HepG2 (cell line): ENCODE measurements at regions not wholly inside any gene's neighbourhood (a gene's known extent, or its start where the extent isn't known, plus 50 kb on each side); places are given as distances from the start of the nearest gene placed in this dataset.

Source experiments
- ARNT ChIP-seq: fragments of 450-650 bp; IDR thresholded peaks from 2 replicates; pipeline ENCODE4 v1.6.1; 2017
- ARNT2 ChIP-seq: sonication (generic); formaldehyde crosslinking; IDR thresholded peaks from 2 replicates; pipeline ENCODE4 v1.8.0; 2022; ENCODE audit warnings: mild to moderate bottlenecking, low read depth, missing genetic modification reagents, moderate library complexity
- ARNTL ChIP-seq: sonication (generic); formaldehyde crosslinking; IDR thresholded peaks from 2 replicates; pipeline ENCODE4 v1.4.0; 2020; ENCODE audit warnings: mild to moderate bottlenecking, missing genetic modification reagents
- CC2D1A ChIP-seq: sonication (generic); formaldehyde crosslinking; IDR thresholded peaks from 2 replicates; pipeline ENCODE4 v1.8.1; 2023; ENCODE audit warnings: mild to moderate bottlenecking, missing genetic modification reagents
- CENPX ChIP-seq: sonication (generic); formaldehyde crosslinking; IDR thresholded peaks from 2 replicates; pipeline ENCODE4 v1.9.0; 2021; ENCODE audit warnings: mild to moderate bottlenecking, missing genetic modification reagents, moderate library complexity
- ESRRA ChIP-seq: sonication (generic); formaldehyde crosslinking; IDR thresholded peaks from 2 replicates; pipeline ENCODE4 v1.5.1; 2020; ENCODE audit warnings: mild to moderate bottlenecking, low read depth, missing genetic modification reagents
- GATA4 ChIP-seq: sonication (generic); IDR thresholded peaks from 2 replicates; pipeline ENCODE4 v1.6.1; 2016; ENCODE audit warnings: antibody characterized with exemption, low read depth, borderline replicate concordance
- GZF1 ChIP-seq: sonication (generic); formaldehyde crosslinking; IDR thresholded peaks from 2 replicates; pipeline ENCODE4 v1.5.1; 2020; ENCODE audit warnings: mild to moderate bottlenecking, missing genetic modification reagents
- HMG20B ChIP-seq: conservative IDR thresholded peaks from 2 replicates; pipeline ENCODE4 v1.6.1; 2016; ENCODE audit warnings: missing genetic modification reagents, missing compliant biosample characterization
- ISL2 ChIP-seq: sonication (generic); formaldehyde crosslinking; IDR thresholded peaks from 2 replicates; pipeline ENCODE4 v1.5.0; 2020; ENCODE audit warnings: missing genetic modification reagents
- NAIF1 ChIP-seq: sonication (generic); formaldehyde crosslinking; IDR thresholded peaks from 2 replicates; pipeline ENCODE4 v1.5.0; 2020; ENCODE audit warnings: mild to moderate bottlenecking, missing genetic modification reagents, borderline replicate concordance
- PITX1 ChIP-seq: sonication (generic); formaldehyde crosslinking; IDR thresholded peaks from 2 replicates; pipeline ENCODE4 v1.5.1; 2020; ENCODE audit warnings: mild to moderate bottlenecking, missing genetic modification reagents
- RFXAP ChIP-seq: sonication (generic); formaldehyde crosslinking; IDR thresholded peaks from 2 replicates; pipeline ENCODE4 v1.4.0; 2020; ENCODE audit warnings: missing genetic modification reagents, borderline replicate concordance
- SAFB2 ChIP-seq: sonication (generic); formaldehyde crosslinking; IDR thresholded peaks from 2 replicates; pipeline ENCODE4 v1.5.1; 2020; ENCODE audit warnings: missing genetic modification reagents, low read depth, mild to moderate bottlenecking, borderline replicate concordance
- SMARCE1 ChIP-seq: fragments of 450-650 bp; IDR thresholded peaks from 2 replicates; pipeline ENCODE4 v1.6.1; 2017; ENCODE audit warnings: borderline replicate concordance
- SP140L ChIP-seq: sonication (generic); formaldehyde crosslinking; IDR thresholded peaks from 2 replicates; pipeline ENCODE4 v1.4.0; 2020; ENCODE audit warnings: missing genetic modification reagents, borderline replicate concordance
- SRSF9 ChIP-seq: fragments of 200-400 bp; formaldehyde crosslinking; IDR thresholded peaks from 2 replicates; pipeline ENCODE4 v1.6.1; 2018; ENCODE audit warnings: borderline replicate concordance, mild to moderate bottlenecking, low read depth, low read length; ENCODE audit not compliant: insufficient read depth, poor library complexity, severe bottlenecking
- YEATS4 ChIP-seq: sonication (generic); formaldehyde crosslinking; IDR thresholded peaks from 2 replicates; pipeline ENCODE4 v1.4.0; 2020; ENCODE audit warnings: missing genetic modification reagents, borderline replicate concordance
- ZFP82 ChIP-seq: sonication (generic); formaldehyde crosslinking; IDR thresholded peaks from 2 replicates; pipeline ENCODE4 v1.5.1; 2020; ENCODE audit warnings: mild to moderate bottlenecking, missing genetic modification reagents, borderline replicate concordance
- ZNF20 ChIP-seq: sonication (generic); formaldehyde crosslinking; IDR thresholded peaks from 2 replicates; pipeline ENCODE4 v1.4.0; 2020; ENCODE audit warnings: mild to moderate bottlenecking, moderate library complexity, missing genetic modification reagents
- ZNF234 ChIP-seq: sonication (generic); formaldehyde crosslinking; conservative IDR thresholded peaks from 2 replicates; pipeline ENCODE4 v1.5.1; 2020; ENCODE audit warnings: mild to moderate bottlenecking, missing genetic modification reagents
- ZNF317 ChIP-seq: sonication (generic); formaldehyde crosslinking; IDR thresholded peaks from 2 replicates; pipeline ENCODE4 v1.5.0; 2020; ENCODE audit warnings: mild to moderate bottlenecking, missing genetic modification reagents
- ZNF451 ChIP-seq: sonication (generic); formaldehyde crosslinking; IDR thresholded peaks from 2 replicates; pipeline ENCODE4 v1.5.0; 2020; ENCODE audit warnings: mild to moderate bottlenecking, missing genetic modification reagents
- ZNF549 ChIP-seq: sonication (generic); formaldehyde crosslinking; IDR thresholded peaks from 2 replicates; pipeline ENCODE4 v1.5.0; 2020; ENCODE audit warnings: missing genetic modification reagents
- ZNF570 ChIP-seq: sonication (generic); formaldehyde crosslinking; IDR thresholded peaks from 2 replicates; pipeline ENCODE4 v1.4.0; 2020; ENCODE audit warnings: mild to moderate bottlenecking, missing genetic modification reagents, borderline replicate concordance
- ZNF790 ChIP-seq: sonication (generic); formaldehyde crosslinking; IDR thresholded peaks from 2 replicates; pipeline ENCODE4 v1.8.0; 2022; ENCODE audit warnings: missing genetic modification reagents, mild to moderate bottlenecking, borderline replicate concordance
- ZSCAN22 ChIP-seq: sonication (generic); formaldehyde crosslinking; IDR thresholded peaks from 2 replicates; pipeline ENCODE4 v1.4.0; 2020; ENCODE audit warnings: mild to moderate bottlenecking, missing genetic modification reagents
- TF ChIP-seq, protein P1 (sequence below): sonication (generic); formaldehyde crosslinking; IDR thresholded peaks from 2 replicates; pipeline ENCODE4 v1.5.1; 2020; ENCODE audit warnings: missing genetic modification reagents, mild to moderate bottlenecking, borderline replicate concordance
- TF ChIP-seq, protein P2 (sequence below): IDR thresholded peaks from 2 replicates; pipeline ENCODE4 v1.6.1; 2016; ENCODE audit warnings: control low read depth
- TF ChIP-seq, protein P3 (sequence below): sonication (generic); formaldehyde crosslinking; IDR thresholded peaks from 2 replicates; pipeline ENCODE4 v1.4.0; 2020; ENCODE audit warnings: missing genetic modification reagents, borderline replicate concordance

DNA sequence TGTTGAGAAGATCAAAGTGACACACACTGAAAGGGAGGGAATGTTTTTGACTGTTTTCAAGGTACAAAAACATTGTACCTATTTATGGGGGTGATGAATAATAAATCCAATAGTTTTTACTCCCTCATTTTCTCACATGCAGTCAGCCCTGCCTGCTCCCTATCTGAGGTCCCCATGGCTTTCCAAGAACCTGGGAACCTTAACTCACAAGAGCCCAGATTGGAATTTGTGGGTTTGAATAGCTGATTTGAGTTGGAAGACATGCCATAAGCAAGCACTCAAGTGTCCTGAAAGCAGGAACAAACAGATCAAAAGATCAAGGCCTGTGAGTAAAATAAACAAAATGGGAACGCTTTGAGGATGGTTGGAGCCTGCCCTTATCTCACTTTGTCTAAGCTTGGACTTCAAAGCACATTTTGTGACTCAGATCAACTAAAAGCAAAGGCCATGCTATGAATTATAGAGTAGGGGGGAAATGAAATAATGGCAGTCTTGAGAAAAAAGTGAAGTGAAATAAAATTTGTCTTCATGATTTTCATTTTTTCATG is 136.6 kb downstream of the LYPLAL1 start (continued):
- TF ChIP-seq, protein P1, sequence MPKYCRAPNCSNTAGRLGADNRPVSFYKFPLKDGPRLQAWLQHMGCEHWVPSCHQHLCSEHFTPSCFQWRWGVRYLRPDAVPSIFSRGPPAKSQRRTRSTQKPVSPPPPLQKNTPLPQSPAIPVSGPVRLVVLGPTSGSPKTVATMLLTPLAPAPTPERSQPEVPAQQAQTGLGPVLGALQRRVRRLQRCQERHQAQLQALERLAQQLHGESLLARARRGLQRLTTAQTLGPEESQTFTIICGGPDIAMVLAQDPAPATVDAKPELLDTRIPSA (CRISPR knock-in tag): no peak
- peak; percentile 68; the same call in 1 of the 2 replicates for TF ChIP-seq HMG20B (CRISPR knock-in tag)
- peak; percentile 96; the same call in 1 of the 2 replicates for TF ChIP-seq GATA4
- TF ChIP-seq ARNT2 (CRISPR knock-in tag): no peak
- TF ChIP-seq RFXAP (CRISPR knock-in tag): no peak
- TF ChIP-seq ZFP82: peak; percentile 52; the same call in 1 of the 2 replicates
- TF ChIP-seq GZF1: no peak
- TF ChIP-seq ZNF549 (CRISPR knock-in tag): no peak
- TF ChIP-seq SRSF9: no peak
- no peak for TF ChIP-seq YEATS4 (CRISPR knock-in tag)
- no peak for TF ChIP-seq CC2D1A (CRISPR knock-in tag)
- no peak for TF ChIP-seq SP140L (CRISPR knock-in tag)
- TF ChIP-seq, protein P2, sequence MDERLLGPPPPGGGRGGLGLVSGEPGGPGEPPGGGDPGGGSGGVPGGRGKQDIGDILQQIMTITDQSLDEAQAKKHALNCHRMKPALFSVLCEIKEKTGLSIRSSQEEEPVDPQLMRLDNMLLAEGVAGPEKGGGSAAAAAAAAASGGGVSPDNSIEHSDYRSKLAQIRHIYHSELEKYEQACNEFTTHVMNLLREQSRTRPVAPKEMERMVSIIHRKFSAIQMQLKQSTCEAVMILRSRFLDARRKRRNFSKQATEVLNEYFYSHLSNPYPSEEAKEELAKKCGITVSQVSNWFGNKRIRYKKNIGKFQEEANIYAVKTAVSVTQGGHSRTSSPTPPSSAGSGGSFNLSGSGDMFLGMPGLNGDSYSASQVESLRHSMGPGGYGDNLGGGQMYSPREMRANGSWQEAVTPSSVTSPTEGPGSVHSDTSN: no peak; the same call in 1 of the 2 replicates
- no peak for TF ChIP-seq SAFB2
- TF ChIP-seq PITX1 (CRISPR knock-in tag): peak; percentile 87
- no peak for TF ChIP-seq ZNF451 (CRISPR knock-in tag)
- TF ChIP-seq ZNF317 (CRISPR knock-in tag): no peak
- no peak for TF ChIP-seq ZNF570 (CRISPR knock-in tag)
- TF ChIP-seq ZSCAN22: no peak
- 0 out of 2 replicates have a peak, but pooled peaks have one; percentile 54 for TF ChIP-seq ARNTL
- TF ChIP-seq, protein P3, sequence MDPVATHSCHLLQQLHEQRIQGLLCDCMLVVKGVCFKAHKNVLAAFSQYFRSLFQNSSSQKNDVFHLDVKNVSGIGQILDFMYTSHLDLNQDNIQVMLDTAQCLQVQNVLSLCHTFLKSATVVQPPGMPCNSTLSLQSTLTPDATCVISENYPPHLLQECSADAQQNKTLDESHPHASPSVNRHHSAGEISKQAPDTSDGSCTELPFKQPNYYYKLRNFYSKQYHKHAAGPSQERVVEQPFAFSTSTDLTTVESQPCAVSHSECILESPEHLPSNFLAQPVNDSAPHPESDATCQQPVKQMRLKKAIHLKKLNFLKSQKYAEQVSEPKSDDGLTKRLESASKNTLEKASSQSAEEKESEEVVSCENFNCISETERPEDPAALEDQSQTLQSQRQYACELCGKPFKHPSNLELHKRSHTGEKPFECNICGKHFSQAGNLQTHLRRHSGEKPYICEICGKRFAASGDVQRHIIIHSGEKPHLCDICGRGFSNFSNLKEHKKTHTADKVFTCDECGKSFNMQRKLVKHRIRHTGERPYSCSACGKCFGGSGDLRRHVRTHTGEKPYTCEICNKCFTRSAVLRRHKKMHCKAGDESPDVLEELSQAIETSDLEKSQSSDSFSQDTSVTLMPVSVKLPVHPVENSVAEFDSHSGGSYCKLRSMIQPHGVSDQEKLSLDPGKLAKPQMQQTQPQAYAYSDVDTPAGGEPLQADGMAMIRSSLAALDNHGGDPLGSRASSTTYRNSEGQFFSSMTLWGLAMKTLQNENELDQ (CRISPR knock-in tag): no peak
- peak; percentile 99 for TF ChIP-seq ISL2 (CRISPR knock-in tag)
- no peak for TF ChIP-seq CENPX (CRISPR knock-in tag)
- TF ChIP-seq SMARCE1: no peak
- no peak for TF ChIP-seq ZNF20
- TF ChIP-seq ESRRA (CRISPR knock-in tag): peak; percentile 27; the same call in 1 of the 2 replicates
- TF ChIP-seq ARNT: no peak
- no peak for TF ChIP-seq ZNF234
- no peak for TF ChIP-seq NAIF1
- TF ChIP-seq ZNF790 (CRISPR knock-in tag): no peak
